Liver (tissue), 8 donors: ENCODE measurements at regions not wholly inside any gene's neighbourhood (a gene's known extent, or its start where the extent isn't known, plus 50 kb on each side); places are given as distances from the start of the nearest gene placed in this dataset.

Source experiments
- DNase-seq: peaks from one replicate; pipeline ENCODE4 v3.0.0-alpha.2; 2017; ENCODE audit warnings: low spot score
- H3K27ac ChIP-seq, 2 donors: one replicate each; pipeline ENCODE4 v1.7.0; 2013; ENCODE audit warnings: inconsistent platforms in 2 of 2, low read length in 2 of 2, control low read depth in 1 of 2, low read depth in 1 of 2, mild to moderate bottlenecking in 1 of 2
- H3K27me3 ChIP-seq, 4 donors: one replicate each; pipeline versions ENCODE4 v1.6.1 to v1.7.0; 2013; ENCODE audit warnings: low read length in 3 of 4, inconsistent platforms in 1 of 4, mild to moderate bottlenecking in 1 of 4, moderate library complexity in 1 of 4; ENCODE audit not compliant: control insufficient read depth in 4 of 4, insufficient read depth in 4 of 4
- H3K36me3 ChIP-seq, 4 donors: one replicate each; pipeline versions ENCODE4 v1.6.1 to v1.7.0; 2013; ENCODE audit warnings: low read length in 3 of 4, mild to moderate bottlenecking in 3 of 4, low read depth in 1 of 4, moderate library complexity in 1 of 4; ENCODE audit not compliant: control insufficient read depth in 4 of 4, insufficient read depth in 3 of 4
- H3K4me1 ChIP-seq, 4 donors: one replicate each; pipeline versions ENCODE4 v1.6.1 to v1.7.0; 2013; ENCODE audit warnings: low read length in 3 of 4, mild to moderate bottlenecking in 3 of 4, moderate library complexity in 1 of 4; ENCODE audit not compliant: control insufficient read depth in 4 of 4, insufficient read depth in 4 of 4
- H3K4me3 ChIP-seq, 3 donors: one replicate each; pipeline versions ENCODE4 v1.6.1 to v1.7.0; 2013; ENCODE audit warnings: low read length in 3 of 3, control low read depth in 1 of 3, low read depth in 1 of 3, mild to moderate bottlenecking in 1 of 3
- H3K9ac ChIP-seq, 2 donors: one replicate each; pipeline ENCODE4 v1.7.0; 2013; ENCODE audit warnings: low read length in 2 of 2, mild to moderate bottlenecking in 2 of 2, moderate library complexity in 2 of 2, control low read depth in 1 of 2, low read depth in 1 of 2
- H3K9me3 ChIP-seq, 4 donors: one replicate each; pipeline versions ENCODE4 v1.6.1 to v1.7.0; 2013; ENCODE audit warnings: low read length in 3 of 4; ENCODE audit not compliant: control insufficient read depth in 4 of 4
- EGR1 ChIP-seq, 2 donors: IDR thresholded peaks; 2 replicates each; pipeline ENCODE4 v1.6.1; 2016 to 2018; ENCODE audit warnings: antibody characterized with exemption in 2 of 2, low read depth in 2 of 2
- FOXA1 ChIP-seq: IDR thresholded peaks from 2 replicates; pipeline ENCODE4 v1.6.1; 2016; ENCODE audit warnings: antibody characterized with exemption
- FOXA2 ChIP-seq: IDR thresholded peaks from 2 replicates; pipeline ENCODE4 v1.6.1; 2016; ENCODE audit warnings: antibody characterized with exemption
- GABPA ChIP-seq, 2 donors: IDR thresholded peaks in 1 of 2; conservative IDR thresholded peaks in 1 of 2; 2 replicates each; pipeline ENCODE4 v1.6.1; 2016; ENCODE audit warnings: antibody characterized with exemption in 2 of 2, mild to moderate bottlenecking in 1 of 2, moderate library complexity in 1 of 2
- HNF4A ChIP-seq, 2 donors: conservative IDR thresholded peaks; 2 replicates each; pipeline ENCODE4 v1.6.1; 2016; ENCODE audit warnings: antibody characterized with exemption in 2 of 2, mild to moderate bottlenecking in 2 of 2
- HNF4G ChIP-seq: IDR thresholded peaks from 2 replicates; pipeline ENCODE4 v1.6.1; 2016; ENCODE audit warnings: antibody characterized with exemption
- JUND ChIP-seq, 2 donors: IDR thresholded peaks; 2 replicates each; pipeline ENCODE4 v1.6.1; 2016; ENCODE audit warnings: antibody characterized with exemption in 2 of 2
- NR2F2 ChIP-seq: IDR thresholded peaks from 2 replicates; pipeline ENCODE4 v1.6.1; 2016; ENCODE audit warnings: antibody characterized with exemption
- RAD21 ChIP-seq, 2 donors: IDR thresholded peaks; 2 replicates each; pipeline ENCODE4 v1.6.1; 2016; ENCODE audit warnings: antibody characterized with exemption in 2 of 2, mild to moderate bottlenecking in 2 of 2
- REST ChIP-seq: IDR thresholded peaks from 2 replicates; pipeline ENCODE4 v1.6.1; 2016; ENCODE audit warnings: antibody characterized with exemption, mild to moderate bottlenecking
- RXRA ChIP-seq, 2 donors: IDR thresholded peaks; 2 replicates each; pipeline ENCODE4 v1.6.1; 2017 to 2018; ENCODE audit warnings: antibody characterized with exemption in 2 of 2, mild to moderate bottlenecking in 1 of 2
- SP1 ChIP-seq: IDR thresholded peaks from 2 replicates; pipeline ENCODE4 v1.6.1; 2018; ENCODE audit warnings: antibody characterized with exemption, mild to moderate bottlenecking
- TAF1 ChIP-seq: conservative IDR thresholded peaks from 2 replicates; pipeline ENCODE4 v1.6.1; 2016; ENCODE audit warnings: antibody characterized with exemption, mild to moderate bottlenecking
- YY1 ChIP-seq: IDR thresholded peaks from 2 replicates; pipeline ENCODE4 v1.6.1; 2016; ENCODE audit warnings: antibody characterized with exemption, mild to moderate bottlenecking
- WGBS: extraction: QIAGEN DNeasy Blood & Tissue Kit; methylation state at CpG from one replicate; pipeline ENCODE4 v1.1.7; 2013; 5-methylcytosine and 5-hydroxymethylcytosine counted together
- TF ChIP-seq, protein P1 (sequence below): IDR thresholded peaks from 2 replicates; pipeline ENCODE4 v1.6.1; 2016; ENCODE audit warnings: antibody characterized with exemption
- TF ChIP-seq, protein P2 (sequence below): IDR thresholded peaks from 2 replicates; pipeline ENCODE4 v1.6.1; 2016; ENCODE audit warnings: antibody characterized with exemption
- TF ChIP-seq, protein P3 (sequence below): IDR thresholded peaks from 2 replicates; pipeline ENCODE4 v1.6.1; 2016; ENCODE audit warnings: antibody characterized with exemption
- TF ChIP-seq, protein P4 (sequence below): fragments of 150-350 bp; IDR thresholded peaks from 2 replicates; pipeline ENCODE4 v1.5.1; 2017; ENCODE audit warnings: improper control_type of control experiment, low read depth, low read length; ENCODE audit not compliant: missing input control
- donor health status: healthy.
- donor health status: healthy.
- donor health status: healthy.
- donor health status: healthy.
- donor health status: healthy.

DNA sequence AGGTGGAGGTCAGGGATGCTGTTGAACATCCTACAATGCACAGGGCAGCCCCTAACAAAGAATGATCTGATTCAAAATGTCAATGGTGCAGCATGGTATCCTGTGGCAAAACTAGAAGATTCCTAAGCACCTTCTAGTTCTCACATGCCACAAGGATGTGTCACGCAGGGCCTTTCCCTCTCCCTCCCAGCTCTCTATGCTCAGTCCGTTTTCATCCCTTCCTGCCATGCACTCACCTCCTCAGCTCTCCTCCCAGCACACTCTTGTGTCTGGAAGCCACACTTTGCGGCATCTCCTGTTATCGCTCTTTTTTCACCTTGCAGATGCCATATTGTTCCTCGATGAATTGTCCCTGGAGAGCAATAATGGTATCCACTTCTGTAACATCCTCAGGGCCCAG, 263.4 kb downstream of the CDC5L start:
- Histone ChIP-seq H3K36me3 (no peaks in the 10 kb centered on the region), H3K9ac (no peak overlapping the region), H3K27me3 (no peaks in the 10 kb centered on the region), H3K9me3 (no peaks in the 10 kb centered on the region), H3K4me1 (peaks cover 0 to 5% (median 3%) of the 10 kb centered on the region in 4 donors), H3K27ac (no peak overlapping the region), H3K4me3 (no peak overlapping the region)
- WGBS, result 94% methylated on average over 5 of the region's 5 CpGs
- TF ChIP-seq FOXA2, result no peak
- no peak for TF ChIP-seq RXRA (IDR thresholded peaks at IDR 0.05)
- TF ChIP-seq FOXA1, result no peak
- TF ChIP-seq HNF4G, result no peak
- TF ChIP-seq GABPA (IDR thresholded peaks at IDR 0.05 in 1 of 2, conservative IDR thresholded peaks at IDR 0.05 in 1 of 2), result no peak
- TF ChIP-seq SP1, result no peak
- no peak for DNase-seq

- H3K27me3 ChIP-seq, result no peaks in the 10 kb centered on the region
- H3K9me3 ChIP-seq, result no peaks in the 10 kb centered on the region
- peaks cover 0 to 5% (median 3%) of the 10 kb centered on the region in 4 donors for H3K4me1 ChIP-seq
- H3K27ac ChIP-seq, result no peak overlapping the region
- H3K4me3 ChIP-seq, result no peak overlapping the region
- DNase-seq, result no peak
- TF ChIP-seq, protein P1, sequence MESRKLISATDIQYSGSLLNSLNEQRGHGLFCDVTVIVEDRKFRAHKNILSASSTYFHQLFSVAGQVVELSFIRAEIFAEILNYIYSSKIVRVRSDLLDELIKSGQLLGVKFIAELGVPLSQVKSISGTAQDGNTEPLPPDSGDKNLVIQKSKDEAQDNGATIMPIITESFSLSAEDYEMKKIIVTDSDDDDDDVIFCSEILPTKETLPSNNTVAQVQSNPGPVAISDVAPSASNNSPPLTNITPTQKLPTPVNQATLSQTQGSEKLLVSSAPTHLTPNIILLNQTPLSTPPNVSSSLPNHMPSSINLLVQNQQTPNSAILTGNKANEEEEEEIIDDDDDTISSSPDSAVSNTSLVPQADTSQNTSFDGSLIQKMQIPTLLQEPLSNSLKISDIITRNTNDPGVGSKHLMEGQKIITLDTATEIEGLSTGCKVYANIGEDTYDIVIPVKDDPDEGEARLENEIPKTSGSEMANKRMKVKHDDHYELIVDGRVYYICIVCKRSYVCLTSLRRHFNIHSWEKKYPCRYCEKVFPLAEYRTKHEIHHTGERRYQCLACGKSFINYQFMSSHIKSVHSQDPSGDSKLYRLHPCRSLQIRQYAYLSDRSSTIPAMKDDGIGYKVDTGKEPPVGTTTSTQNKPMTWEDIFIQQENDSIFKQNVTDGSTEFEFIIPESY, result no peak
- TF ChIP-seq FOXA1 (no peak), HNF4A (conservative IDR thresholded peaks at IDR 0.05) (no peak), HNF4G (no peak), SP1 (no peak), YY1 (no peak), JUND (IDR thresholded peaks at IDR 0.05) (no peak)
- no peak overlapping the region for H3K9ac ChIP-seq
- no peaks in the 10 kb centered on the region for H3K36me3 ChIP-seq
- WGBS, result 80% methylated on average over 15 of the region's 15 CpGs
Measured at GRCh38 chr6:44651604-44652003, 264.1 kb downstream of the CDC5L start.

DNA sequence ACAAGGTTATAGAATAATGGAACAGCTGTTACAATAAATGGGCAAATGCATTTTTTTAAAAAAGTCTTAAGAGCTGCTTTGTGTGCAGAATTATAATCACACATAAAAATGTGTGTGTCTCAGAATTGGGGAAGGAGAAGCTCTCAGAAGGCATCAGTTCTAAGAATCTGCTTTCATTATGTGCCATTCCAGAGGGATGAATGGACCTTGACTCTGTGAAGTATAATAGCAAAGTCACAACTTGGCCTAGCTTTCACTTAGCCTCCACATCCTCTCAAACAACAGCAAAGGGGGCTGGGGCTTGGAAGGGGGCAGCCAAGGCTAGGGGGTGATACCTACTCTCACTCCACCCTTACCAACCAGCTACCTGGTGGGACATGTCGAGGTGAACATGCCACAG, 265.0 kb downstream of the CDC5L start:
- H3K27me3 ChIP-seq, result no peaks in the 10 kb centered on the region
- 88% methylated on average over 1 of the region's 1 CpG for WGBS
- no peak for TF ChIP-seq NR2F2
- no peak for TF ChIP-seq RXRA (IDR thresholded peaks at IDR 0.05)
- TF ChIP-seq TAF1, result no peak
- TF ChIP-seq, protein P2, sequence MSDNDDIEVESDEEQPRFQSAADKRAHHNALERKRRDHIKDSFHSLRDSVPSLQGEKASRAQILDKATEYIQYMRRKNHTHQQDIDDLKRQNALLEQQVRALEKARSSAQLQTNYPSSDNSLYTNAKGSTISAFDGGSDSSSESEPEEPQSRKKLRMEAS, result no peak
- no peak for TF ChIP-seq RAD21 (IDR thresholded peaks at IDR 0.05)
- TF ChIP-seq, protein P3, sequence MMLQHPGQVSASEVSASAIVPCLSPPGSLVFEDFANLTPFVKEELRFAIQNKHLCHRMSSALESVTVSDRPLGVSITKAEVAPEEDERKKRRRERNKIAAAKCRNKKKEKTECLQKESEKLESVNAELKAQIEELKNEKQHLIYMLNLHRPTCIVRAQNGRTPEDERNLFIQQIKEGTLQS, result no peak
- no peak for TF ChIP-seq EGR1 (IDR thresholded peaks at IDR 0.05; ENCODE audit: low read depth in 2 of 2)
- TF ChIP-seq, protein P1, result no peak
- TF ChIP-seq FOXA1, result no peak
- TF ChIP-seq JUND (IDR thresholded peaks at IDR 0.05), result no peak
- no peak for TF ChIP-seq FOXA2
- no peak for TF ChIP-seq SP1
- no peak for TF ChIP-seq REST
- no peak for TF ChIP-seq YY1
- TF ChIP-seq GABPA (IDR thresholded peaks at IDR 0.05 in 1 of 2, conservative IDR thresholded peaks at IDR 0.05 in 1 of 2), result no peak
- no peak for TF ChIP-seq HNF4A (conservative IDR thresholded peaks at IDR 0.05)
- TF ChIP-seq, protein P4, sequence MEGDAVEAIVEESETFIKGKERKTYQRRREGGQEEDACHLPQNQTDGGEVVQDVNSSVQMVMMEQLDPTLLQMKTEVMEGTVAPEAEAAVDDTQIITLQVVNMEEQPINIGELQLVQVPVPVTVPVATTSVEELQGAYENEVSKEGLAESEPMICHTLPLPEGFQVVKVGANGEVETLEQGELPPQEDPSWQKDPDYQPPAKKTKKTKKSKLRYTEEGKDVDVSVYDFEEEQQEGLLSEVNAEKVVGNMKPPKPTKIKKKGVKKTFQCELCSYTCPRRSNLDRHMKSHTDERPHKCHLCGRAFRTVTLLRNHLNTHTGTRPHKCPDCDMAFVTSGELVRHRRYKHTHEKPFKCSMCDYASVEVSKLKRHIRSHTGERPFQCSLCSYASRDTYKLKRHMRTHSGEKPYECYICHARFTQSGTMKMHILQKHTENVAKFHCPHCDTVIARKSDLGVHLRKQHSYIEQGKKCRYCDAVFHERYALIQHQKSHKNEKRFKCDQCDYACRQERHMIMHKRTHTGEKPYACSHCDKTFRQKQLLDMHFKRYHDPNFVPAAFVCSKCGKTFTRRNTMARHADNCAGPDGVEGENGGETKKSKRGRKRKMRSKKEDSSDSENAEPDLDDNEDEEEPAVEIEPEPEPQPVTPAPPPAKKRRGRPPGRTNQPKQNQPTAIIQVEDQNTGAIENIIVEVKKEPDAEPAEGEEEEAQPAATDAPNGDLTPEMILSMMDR, result no peak
- no peak for TF ChIP-seq HNF4G
- H3K4me3 ChIP-seq, result no peak overlapping the region
- DNase-seq, result no peak
- H3K27ac ChIP-seq, result no peak overlapping the region
- H3K9ac ChIP-seq, result no peak overlapping the region
- peaks cover 0 to 5% (median 3%) of the 10 kb centered on the region in 4 donors for H3K4me1 ChIP-seq
- H3K36me3 ChIP-seq, result no peaks in the 10 kb centered on the region
- H3K9me3 ChIP-seq, result no peaks in the 10 kb centered on the region
